SK-N-SH (cell line): ENCODE measurements at regions not wholly inside any gene's neighbourhood (a gene's known extent, or its start where the extent isn't known, plus 50 kb on each side); places are given as distances from the start of the nearest gene placed in this dataset.
A peak's percentile ranks its signal among the peaks of the same experiment; 100 is the strongest.

Experiments used
- CTCF ChIA-PET: fragments of 300-600, 350-600 bp; formaldehyde crosslinking; extraction: SDS; loops from one replicate; lab custom pipeline; 2021; lab: Yijun Ruan, JAX
- POLR2A ChIA-PET: fragments of 350-600 bp; sonication (Branson Sonifier 250); formaldehyde crosslinking; extraction: SDS; loops from one replicate; lab custom pipeline; 2020; ENCODE audit warnings: antibody characterized with exemption, inconsistent platforms; lab: Yijun Ruan, JAX
- DNase-seq: peaks from one replicate; pipeline ENCODE4 v3.0.0; 2012
- H2AFZ ChIP-seq: fragments of 200-600 bp; sonication (generic); 2 replicates; pipeline ENCODE4 v1.8.1; 2016; ENCODE audit warnings: antibody characterized with exemption, mild to moderate bottlenecking, low read depth
- H3F3A ChIP-seq: fragments of 200-600 bp; sonication (generic); replicated peaks from 2 replicates; pipeline ENCODE3; 2016; ENCODE audit warnings: antibody characterized with exemption, mild to moderate bottlenecking; ENCODE audit not compliant: insufficient read depth
- H3K27ac ChIP-seq, 2 experiments: fragments of 200-500 bp in 1 of 2; fragments of 200-600 bp in 1 of 2; sonication (Bioruptor generic) in 1 of 2; sonication (generic), shearing (Covaris generic) in 1 of 2; 2 replicates each; pipeline versions ENCODE4 v1.5.1 to v1.6.1; 2014 to 2016; ENCODE audit warnings: low read depth in 2 of 2, inconsistent platforms in 1 of 2, low read length in 1 of 2, mild to moderate bottlenecking in 1 of 2, mixed read lengths in 1 of 2
- H3K27me3 ChIP-seq: fragments of 200-600 bp; sonication (generic), shearing (Covaris generic); 2 replicates; pipeline ENCODE4 v1.6.1; 2016; ENCODE audit warnings: mixed run types; ENCODE audit not compliant: insufficient read depth
- H3K36me3 ChIP-seq, 2 experiments: fragments of 200-500 bp in 1 of 2; fragments of 200-600 bp in 1 of 2; sonication (Bioruptor generic) in 1 of 2; sonication (generic) in 1 of 2; replicated peaks in 1 of 2; 2 replicates each; pipeline versions ENCODE3 to v1.5.1; 2014 to 2016; ENCODE audit warnings: low read length in 1 of 2, mild to moderate bottlenecking in 1 of 2; ENCODE audit not compliant: insufficient read depth in 2 of 2, control insufficient read depth in 1 of 2
- H3K4me1 ChIP-seq, 2 experiments: fragments of 200-500 bp in 1 of 2; fragments of 200-600 bp in 1 of 2; sonication (Bioruptor generic) in 1 of 2; sonication (generic), shearing (Covaris generic) in 1 of 2; 2 replicates each; pipeline versions ENCODE4 v1.5.1 to v1.6.1; 2014 to 2016; ENCODE audit warnings: low read depth in 1 of 2, low read length in 1 of 2, mixed run types in 1 of 2; ENCODE audit not compliant: insufficient read depth in 2 of 2, control insufficient read depth in 1 of 2
- H3K4me2 ChIP-seq: fragments of 200-600 bp; sonication (generic), shearing (Covaris generic); 2 replicates; pipeline ENCODE4 v1.6.1; 2017; ENCODE audit warnings: mixed run types
- H3K4me3 ChIP-seq, 2 experiments: fragments of 200-500 bp in 1 of 2; fragments of 200-600 bp in 1 of 2; sonication (Bioruptor generic) in 1 of 2; sonication (generic), shearing (Covaris generic) in 1 of 2; 2 replicates each; pipeline versions ENCODE4 v1.5.1 to v1.8.1; 2014 to 2016; ENCODE audit warnings: low read depth in 2 of 2, inconsistent platforms in 1 of 2, low read length in 1 of 2, mild to moderate bottlenecking in 1 of 2, mixed read lengths in 1 of 2, moderate library complexity in 1 of 2
- H3K79me2 ChIP-seq: fragments of 200-600 bp; sonication (generic); 2 replicates; pipeline ENCODE4 v1.8.1; 2017; ENCODE audit warnings: mild to moderate bottlenecking; ENCODE audit not compliant: insufficient read depth
- H3K9ac ChIP-seq: fragments of 200-600 bp; sonication (generic); 2 replicates; pipeline ENCODE4 v1.6.1; 2017; ENCODE audit warnings: mixed run types
- H3K9me2 ChIP-seq: fragments of 200-600 bp; sonication (generic); 2 replicates; pipeline ENCODE4 v1.6.1; 2017; ENCODE audit warnings: mixed run types
- H3K9me3 ChIP-seq: fragments of 200-600 bp; sonication (generic); 2 replicates; pipeline ENCODE4 v1.6.1; 2017; ENCODE audit warnings: mixed run types, mild to moderate bottlenecking, moderate library complexity
- H4K20me1 ChIP-seq: fragments of 200-600 bp; sonication (generic); 2 replicates; pipeline ENCODE4 v1.6.1; 2017; ENCODE audit warnings: mild to moderate bottlenecking, mixed run types; ENCODE audit not compliant: insufficient read depth
- CHD2 ChIP-seq: fragments of 150-350 bp; IDR thresholded peaks from 2 replicates; pipeline ENCODE4 v1.6.1; 2018; ENCODE audit warnings: low read length; ENCODE audit not compliant: partially characterized antibody
- CTCF ChIP-seq: fragments of 200-600 bp; sonication (generic); IDR thresholded peaks from 2 replicates; pipeline ENCODE4 v1.6.1; 2017; ENCODE audit warnings: antibody characterized with exemption, mild to moderate bottlenecking, moderate library complexity
- EP300 ChIP-seq, 2 experiments: IDR thresholded peaks; 2 replicates each; pipeline versions ENCODE4 v1.4.0 to v1.6.1; 2012; ENCODE audit warnings: borderline replicate concordance in 1 of 2, low read depth in 1 of 2, low read length in 1 of 2
- FOSL2 ChIP-seq: IDR thresholded peaks from 2 replicates; pipeline ENCODE4 v1.4.0; 2012; ENCODE audit warnings: low read depth, mild to moderate bottlenecking, moderate library complexity, borderline replicate concordance
- FOXJ3 ChIP-seq: sonication (generic); formaldehyde crosslinking; IDR thresholded peaks from 2 replicates; pipeline ENCODE4 v1.5.1; 2020; ENCODE audit warnings: mild to moderate bottlenecking, missing genetic modification reagents
- FOXM1 ChIP-seq: IDR thresholded peaks from 2 replicates; pipeline ENCODE4 v1.4.0; 2012; ENCODE audit warnings: low read depth, mild to moderate bottlenecking
- GABPA ChIP-seq: IDR thresholded peaks from 2 replicates; pipeline ENCODE4 v1.4.0; 2012; ENCODE audit warnings: low read depth, mild to moderate bottlenecking
- MEF2A ChIP-seq: IDR thresholded peaks from 2 replicates; pipeline ENCODE4 v1.4.0; 2012; ENCODE audit warnings: low read depth, borderline replicate concordance
- MXI1 ChIP-seq: IDR thresholded peaks from 2 replicates; pipeline ENCODE4 v1.6.1; 2012; ENCODE audit warnings: mild to moderate bottlenecking, low read depth, low read length, improper control_type of control experiment
- NFIC ChIP-seq: IDR thresholded peaks from 2 replicates; pipeline ENCODE4 v1.4.0; 2012; ENCODE audit warnings: borderline replicate concordance
- NRF1 ChIP-seq: IDR thresholded peaks from 2 replicates; pipeline ENCODE4 v1.6.1; 2012; ENCODE audit warnings: low read depth, mild to moderate bottlenecking, low read length
- POLR2AphosphoS5 ChIP-seq: IDR thresholded peaks from 2 replicates; pipeline ENCODE4 v1.6.1; 2012; ENCODE audit warnings: low read depth, low read length
- RAD21 ChIP-seq: IDR thresholded peaks from 2 replicates; pipeline ENCODE4 v1.6.1; 2012; ENCODE audit warnings: mild to moderate bottlenecking, low read length
- RXRA ChIP-seq: IDR thresholded peaks from 2 replicates; pipeline ENCODE4 v1.4.0; 2012; ENCODE audit warnings: low read depth, mild to moderate bottlenecking, borderline replicate concordance
- SIN3A ChIP-seq: IDR thresholded peaks from 2 replicates; pipeline ENCODE4 v1.6.1; 2012; ENCODE audit warnings: low read depth, mild to moderate bottlenecking, low read length, moderate library complexity, borderline replicate concordance
- SMC3 ChIP-seq: IDR thresholded peaks from 2 replicates; pipeline ENCODE4 v1.6.1; 2012; ENCODE audit warnings: low read depth, low read length, improper control_type of control experiment
- TCF12 ChIP-seq: IDR thresholded peaks from 2 replicates; pipeline ENCODE4 v1.4.0; 2012
- TEAD4 ChIP-seq: IDR thresholded peaks from 2 replicates; pipeline ENCODE4 v1.4.0; 2012; ENCODE audit warnings: mild to moderate bottlenecking, borderline replicate concordance; ENCODE audit not compliant: insufficient read depth
- YY1 ChIP-seq: IDR thresholded peaks from 2 replicates; pipeline ENCODE4 v1.4.0; 2012; ENCODE audit warnings: low read depth, mild to moderate bottlenecking
- ZBTB33 ChIP-seq: IDR thresholded peaks from 2 replicates; pipeline ENCODE4 v1.4.0; 2012; ENCODE audit warnings: low read depth, borderline replicate concordance
- WGBS: methylation state at CpG from one replicate; pipeline ENCODE4 v1.1.6; 2017; ENCODE audit warnings: low lambda C conversion rate; 5-methylcytosine and 5-hydroxymethylcytosine counted together
- TF ChIP-seq, protein P1 (sequence below): fragments of 150-350 bp; IDR thresholded peaks from 2 replicates; pipeline ENCODE4 v1.6.1; 2017; ENCODE audit warnings: antibody characterized with exemption, low read length, low read depth, borderline replicate concordance
- TF ChIP-seq, protein P2 (sequence below): IDR thresholded peaks from 2 replicates; pipeline ENCODE4 v1.6.1; 2012; ENCODE audit warnings: mild to moderate bottlenecking, low read depth, low read length, moderate library complexity
- TF ChIP-seq, protein P3 (sequence below): IDR thresholded peaks from 2 replicates; pipeline ENCODE4; 2012
- TF ChIP-seq, protein P4 (sequence below): IDR thresholded peaks from 2 replicates; pipeline ENCODE4 v1.4.0; 2012; ENCODE audit warnings: low read depth

- POLR2A ChIA-PET: no interaction called here
- Histone ChIP-seq H3K9me3 (no peaks in the 10 kb centered on the region), H3K79me2 (no peaks in the 10 kb centered on the region), H3K9ac (peak overlapping the region; percentile 19; the same call in 1 of the 2 replicates), H3K9me2 (no peaks in the 10 kb centered on the region), H3K27me3 (no peaks in the 10 kb centered on the region), H3K4me1 (peaks cover 20 to 40% of the 10 kb centered on the region in 2 experiments), H4K20me1 (no peaks in the 10 kb centered on the region), H3K27ac (peak overlapping the region; percentile 90 to 95), H2AFZ (peak overlapping the region; percentile 65; the same call in 1 of the 2 replicates), H3K4me3 (no peak overlapping the region; a peak in 1 of 4 replicates), H3F3A (peaks cover 38% of the 10 kb centered on the region), H3K36me3 (no peaks in the 10 kb centered on the region), H3K4me2 (peak overlapping the region; percentile 47)
- peak; percentile 75 for DNase-seq
- CTCF ChIA-PET: interaction anchor here (1.1 to 1.3 kb wide), 2 partner anchors 39 to 632 kb away, joined by 4 read pairs; no protein-coding TSS in a partner anchor
- 6% methylated on average over 11 of the region's 11 CpGs for WGBS
- TF ChIP-seq MEF2A (peak; percentile 70; the same call in 1 of the 2 replicates), TCF12 (peak; percentile 93), GABPA (0 out of 2 replicates have a peak, but pooled peaks have one; percentile 16), CHD2 (peak; percentile 90), MXI1 (no peak), TEAD4 (peak; percentile 91), SMC3 (no peak), FOSL2 (peak; percentile 52; the same call in 1 of the 2 replicates), NFIC (peak; percentile 99), RAD21 (peak; percentile 26), CTCF (no peak), RXRA (peak; percentile 79), SIN3A (peak; percentile 79; the same call in 1 of the 2 replicates), EP300 (IDR thresholded peaks at IDR 0.05; ENCODE audit: borderline replicate concordance in 1 of 2, low read depth in 1 of 2, low read length in 1 of 2) (peak; percentile 95 to 98), NRF1 (no peak), POLR2AphosphoS5 (peak; percentile 90), YY1 (no peak; the same call in 1 of the 2 replicates), FOXJ3 (CRISPR knock-in tag) (peak; percentile 90), FOXM1 (peak; percentile 83), ZBTB33 (0 out of 2 replicates have a peak, but pooled peaks have one; percentile 52)
- TF ChIP-seq, protein P1, sequence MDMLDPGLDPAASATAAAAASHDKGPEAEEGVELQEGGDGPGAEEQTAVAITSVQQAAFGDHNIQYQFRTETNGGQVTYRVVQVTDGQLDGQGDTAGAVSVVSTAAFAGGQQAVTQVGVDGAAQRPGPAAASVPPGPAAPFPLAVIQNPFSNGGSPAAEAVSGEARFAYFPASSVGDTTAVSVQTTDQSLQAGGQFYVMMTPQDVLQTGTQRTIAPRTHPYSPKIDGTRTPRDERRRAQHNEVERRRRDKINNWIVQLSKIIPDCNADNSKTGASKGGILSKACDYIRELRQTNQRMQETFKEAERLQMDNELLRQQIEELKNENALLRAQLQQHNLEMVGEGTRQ: no peak
- TF ChIP-seq, protein P2, sequence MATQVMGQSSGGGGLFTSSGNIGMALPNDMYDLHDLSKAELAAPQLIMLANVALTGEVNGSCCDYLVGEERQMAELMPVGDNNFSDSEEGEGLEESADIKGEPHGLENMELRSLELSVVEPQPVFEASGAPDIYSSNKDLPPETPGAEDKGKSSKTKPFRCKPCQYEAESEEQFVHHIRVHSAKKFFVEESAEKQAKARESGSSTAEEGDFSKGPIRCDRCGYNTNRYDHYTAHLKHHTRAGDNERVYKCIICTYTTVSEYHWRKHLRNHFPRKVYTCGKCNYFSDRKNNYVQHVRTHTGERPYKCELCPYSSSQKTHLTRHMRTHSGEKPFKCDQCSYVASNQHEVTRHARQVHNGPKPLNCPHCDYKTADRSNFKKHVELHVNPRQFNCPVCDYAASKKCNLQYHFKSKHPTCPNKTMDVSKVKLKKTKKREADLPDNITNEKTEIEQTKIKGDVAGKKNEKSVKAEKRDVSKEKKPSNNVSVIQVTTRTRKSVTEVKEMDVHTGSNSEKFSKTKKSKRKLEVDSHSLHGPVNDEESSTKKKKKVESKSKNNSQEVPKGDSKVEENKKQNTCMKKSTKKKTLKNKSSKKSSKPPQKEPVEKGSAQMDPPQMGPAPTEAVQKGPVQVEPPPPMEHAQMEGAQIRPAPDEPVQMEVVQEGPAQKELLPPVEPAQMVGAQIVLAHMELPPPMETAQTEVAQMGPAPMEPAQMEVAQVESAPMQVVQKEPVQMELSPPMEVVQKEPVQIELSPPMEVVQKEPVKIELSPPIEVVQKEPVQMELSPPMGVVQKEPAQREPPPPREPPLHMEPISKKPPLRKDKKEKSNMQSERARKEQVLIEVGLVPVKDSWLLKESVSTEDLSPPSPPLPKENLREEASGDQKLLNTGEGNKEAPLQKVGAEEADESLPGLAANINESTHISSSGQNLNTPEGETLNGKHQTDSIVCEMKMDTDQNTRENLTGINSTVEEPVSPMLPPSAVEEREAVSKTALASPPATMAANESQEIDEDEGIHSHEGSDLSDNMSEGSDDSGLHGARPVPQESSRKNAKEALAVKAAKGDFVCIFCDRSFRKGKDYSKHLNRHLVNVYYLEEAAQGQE: no peak
- TF ChIP-seq, protein P3, sequence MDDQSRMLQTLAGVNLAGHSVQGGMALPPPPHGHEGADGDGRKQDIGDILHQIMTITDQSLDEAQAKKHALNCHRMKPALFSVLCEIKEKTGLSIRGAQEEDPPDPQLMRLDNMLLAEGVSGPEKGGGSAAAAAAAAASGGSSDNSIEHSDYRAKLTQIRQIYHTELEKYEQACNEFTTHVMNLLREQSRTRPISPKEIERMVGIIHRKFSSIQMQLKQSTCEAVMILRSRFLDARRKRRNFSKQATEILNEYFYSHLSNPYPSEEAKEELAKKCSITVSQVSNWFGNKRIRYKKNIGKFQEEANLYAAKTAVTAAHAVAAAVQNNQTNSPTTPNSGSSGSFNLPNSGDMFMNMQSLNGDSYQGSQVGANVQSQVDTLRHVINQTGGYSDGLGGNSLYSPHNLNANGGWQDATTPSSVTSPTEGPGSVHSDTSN: peak; percentile 94
- TF ChIP-seq, protein P4, sequence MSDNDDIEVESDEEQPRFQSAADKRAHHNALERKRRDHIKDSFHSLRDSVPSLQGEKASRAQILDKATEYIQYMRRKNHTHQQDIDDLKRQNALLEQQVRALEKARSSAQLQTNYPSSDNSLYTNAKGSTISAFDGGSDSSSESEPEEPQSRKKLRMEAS: peak; percentile 47; the same call in 1 of the 2 replicates
These were observed 172.1 kb upstream of the GAS1 start for GRCh38 chr9:87119328-87119881.
